HG03095 (cell line): ENCODE measurements at regions not wholly inside any gene's neighbourhood (a gene's known extent, or its start where the extent isn't known, plus 50 kb on each side); places are given as distances from the start of the nearest gene placed in this dataset.
"Not testable (repeated sequence)": the region's sequence is repeated elsewhere in the genome, so short reads cannot be mapped to it uniquely, and the experiment has no call there.

ENCODE experiments used
- ATAC-seq: cut with Tn5 transposase; IDR thresholded peaks from one replicate; pipeline ENCODE4 v1.9.1; 2021; ENCODE audit warnings: moderate library complexity; ENCODE audit not compliant: unreplicated experiment

GRCh38 chr13:44755872-44756271, 179.7 kb upstream of the TSC22D1 start:
- no peak for ATAC-seq

- no peak for ATAC-seq
Measured at GRCh38 chr13:44752164-44752563, 176.0 kb upstream of the TSC22D1 start.

- no peak for ATAC-seq
Measured at GRCh38 chr13:44750630-44751029, 174.5 kb upstream of the TSC22D1 start.

- no peak for ATAC-seq
Measured at GRCh38 chr13:44749906-44750305, 173.8 kb upstream of the TSC22D1 start.

GRCh38 chr13:44748439-44748838, 172.3 kb upstream of the TSC22D1 start:
- ATAC-seq = no peak

- no peak for ATAC-seq
Measured at GRCh38 chr13:44747179-44747578, 171.0 kb upstream of the TSC22D1 start.

GRCh38 chr13:44746690-44747089, 170.6 kb upstream of the TSC22D1 start:
- no peak for ATAC-seq

- ATAC-seq = no peak
Measured at GRCh38 chr13:44744880-44745633, 168.9 kb upstream of the TSC22D1 start.

- ATAC-seq = no peak
Measured at GRCh38 chr13:44739539-44739938, 163.4 kb upstream of the TSC22D1 start.

GRCh38 chr13:44739120-44739519, 163.0 kb upstream of the TSC22D1 start:
- no peak for ATAC-seq

- no peak for ATAC-seq
Measured at GRCh38 chr13:44738463-44738862, 162.3 kb upstream of the TSC22D1 start.

GRCh38 chr13:44735806-44736205, 159.7 kb upstream of the TSC22D1 start:
- no peak for ATAC-seq

- no peak for ATAC-seq
Measured at GRCh38 chr13:44734201-44734707, 158.1 kb upstream of the TSC22D1 start.

GRCh38 chr13:44732503-44733098, 156.5 kb upstream of the TSC22D1 start:
- no peak for ATAC-seq

GRCh38 chr13:44730851-44731250, 154.7 kb upstream of the TSC22D1 start:
- no peak for ATAC-seq

GRCh38 chr13:44730099-44730498, 154.0 kb upstream of the TSC22D1 start:
- ATAC-seq = no peak

- ATAC-seq = not testable (repeated sequence)
Measured at GRCh38 chr13:44727591-44727990, 151.5 kb upstream of the TSC22D1 start.

- ATAC-seq = no peak
Measured at GRCh38 chr13:44726778-44727177, 150.6 kb upstream of the TSC22D1 start.

GRCh38 chr13:44726214-44726613, 150.1 kb upstream of the TSC22D1 start:
- ATAC-seq = no peak

- ATAC-seq = no peak
Measured at GRCh38 chr13:44719857-44720671, 143.9 kb upstream of the TSC22D1 start.

- no peak for ATAC-seq
Measured at GRCh38 chr13:44718467-44718866, 142.3 kb upstream of the TSC22D1 start.
